ENCODE measurements at regions not wholly inside any gene's neighbourhood (a gene's known extent, or its start where the extent isn't known, plus 50 kb on each side); places are given as distances from the start of the nearest gene placed in this dataset.

- no peaks in the 10 kb centered on the region for H3K36me3 Mint-ChIP-seq (ENCODE audit: insufficient read depth, unreplicated experiment)
- H3K4me1 Mint-ChIP-seq (ENCODE audit: insufficient read depth, unreplicated experiment) = peaks cover 6% of the 10 kb centered on the region
- BruUV-seq (replicated peaks) = no TSS peak
- no peak for TF ChIP-seq CTCF (IDR thresholded peaks at IDR 0.05; ENCODE audit: unreplicated experiment)
- peak; percentile 7 for DNase-seq (ENCODE audit: unreplicated experiment)
- H3K27ac Mint-ChIP-seq (ENCODE audit: low read depth, unreplicated experiment) = no peak overlapping the region
- H3K9me3 Mint-ChIP-seq (ENCODE audit: unreplicated experiment) = no peaks in the 10 kb centered on the region
- no peaks in the 10 kb centered on the region for H3K27me3 Mint-ChIP-seq (ENCODE audit: insufficient read depth, unreplicated experiment)
- CTCF ChIA-PET = no interaction called here
- intact Hi-C loops (cut with micrococcal nuclease) = no loop called here
- POLR2A ChIA-PET = no interaction called here
- no peak overlapping the region for H3K4me3 Mint-ChIP-seq (ENCODE audit: unreplicated experiment)
These were observed 446.2 kb upstream of the RIOK2 start for GRCh38 chr5:97629276-97629675.

DNA sequence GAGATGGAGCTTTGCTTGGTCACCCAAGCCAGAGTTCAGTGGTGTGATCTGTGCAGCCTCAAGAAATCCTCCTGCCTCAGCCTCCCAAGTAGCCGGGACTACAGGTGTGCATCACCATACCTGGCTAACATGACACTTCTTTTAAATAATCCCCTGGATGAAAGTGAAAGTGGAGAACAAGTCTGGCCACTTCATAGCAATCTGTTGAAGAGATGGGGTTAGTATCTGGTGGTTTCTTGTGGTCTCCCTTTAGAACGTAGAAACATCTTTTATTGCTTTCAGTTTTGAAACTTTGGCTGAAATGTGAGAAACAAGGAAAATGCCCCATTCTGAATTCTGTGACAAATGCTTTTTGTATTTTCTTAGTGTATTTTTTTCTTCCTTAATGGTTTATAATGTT lies 452.5 kb upstream of the RIOK2 start:
- TF ChIP-seq CTCF (IDR thresholded peaks at IDR 0.05; ENCODE audit: unreplicated experiment) = no peak
- H3K4me3 Mint-ChIP-seq (ENCODE audit: unreplicated experiment) = no peak overlapping the region
- H3K27me3 Mint-ChIP-seq (ENCODE audit: insufficient read depth, unreplicated experiment) = no peaks in the 10 kb centered on the region
- no peaks in the 10 kb centered on the region for H3K9me3 Mint-ChIP-seq (ENCODE audit: unreplicated experiment)
- no TSS peak for BruUV-seq (replicated peaks)
- no peak overlapping the region for H3K27ac Mint-ChIP-seq (ENCODE audit: low read depth, unreplicated experiment)
- POLR2A ChIA-PET = no interaction called here
- H3K4me1 Mint-ChIP-seq (ENCODE audit: insufficient read depth, unreplicated experiment) = no peaks in the 10 kb centered on the region
- no peak for DNase-seq (ENCODE audit: unreplicated experiment)
- no peaks in the 10 kb centered on the region for H3K36me3 Mint-ChIP-seq (ENCODE audit: insufficient read depth, unreplicated experiment)
- intact Hi-C loops (cut with micrococcal nuclease) = no loop called here
- CTCF ChIA-PET = no interaction called here

GRCh38 chr5:97636766-97637165 lies 453.7 kb upstream of the RIOK2 start:
- Mint-ChIP-seq H3K36me3 (ENCODE audit: insufficient read depth, unreplicated experiment) (no peaks in the 10 kb centered on the region), H3K27ac (ENCODE audit: low read depth, unreplicated experiment) (no peak overlapping the region), H3K27me3 (ENCODE audit: insufficient read depth, unreplicated experiment) (no peaks in the 10 kb centered on the region), H3K9me3 (ENCODE audit: unreplicated experiment) (no peaks in the 10 kb centered on the region), H3K4me3 (ENCODE audit: unreplicated experiment) (no peak overlapping the region), H3K4me1 (ENCODE audit: insufficient read depth, unreplicated experiment) (no peaks in the 10 kb centered on the region)
- no peak for TF ChIP-seq CTCF (IDR thresholded peaks at IDR 0.05; ENCODE audit: unreplicated experiment)
- DNase-seq (ENCODE audit: unreplicated experiment) = no peak
- intact Hi-C loops (cut with micrococcal nuclease) = no loop called here
- ChIA-PET POLR2A (no interaction called here), CTCF (no interaction called here)
- no TSS peak for BruUV-seq (replicated peaks)

DNA sequence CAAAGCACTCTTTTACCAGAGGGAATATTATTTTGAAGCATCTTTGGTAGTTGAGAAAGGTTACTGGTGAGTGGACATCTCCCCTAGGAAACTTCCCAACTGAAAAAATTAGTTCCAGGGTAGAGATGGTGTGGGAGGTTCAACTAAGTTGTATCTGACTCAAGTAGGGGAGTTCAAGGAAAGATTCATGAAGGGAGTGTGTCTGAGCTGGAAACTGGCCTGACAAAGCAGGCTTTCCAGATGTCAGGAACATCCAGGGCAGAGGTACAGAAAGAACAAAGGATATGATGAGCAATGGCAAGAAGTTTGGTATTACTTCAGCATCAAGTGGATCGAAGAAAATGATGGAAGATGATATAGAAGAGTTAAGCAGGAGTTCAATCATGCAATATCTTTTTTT lies 458.0 kb upstream of the RIOK2 start:
- ChIA-PET POLR2A (no interaction called here), CTCF (interaction anchor here (0.6 to 0.7 kb wide), 3 partner anchors 16 to 888 kb away, joined by 3 to 5 read pairs (median 3); no protein-coding TSS in a partner anchor)
- no peak for TF ChIP-seq CTCF (IDR thresholded peaks at IDR 0.05; ENCODE audit: unreplicated experiment)
- no peaks in the 10 kb centered on the region for H3K9me3 Mint-ChIP-seq (ENCODE audit: unreplicated experiment)
- no peaks in the 10 kb centered on the region for H3K36me3 Mint-ChIP-seq (ENCODE audit: insufficient read depth, unreplicated experiment)
- no peaks in the 10 kb centered on the region for H3K4me1 Mint-ChIP-seq (ENCODE audit: insufficient read depth, unreplicated experiment)
- intact Hi-C loops (cut with micrococcal nuclease) = no loop called here
- DNase-seq (ENCODE audit: unreplicated experiment) = no peak
- H3K4me3 Mint-ChIP-seq (ENCODE audit: unreplicated experiment) = no peak overlapping the region
- no TSS peak for BruUV-seq (replicated peaks)
- H3K27me3 Mint-ChIP-seq (ENCODE audit: insufficient read depth, unreplicated experiment) = no peaks in the 10 kb centered on the region
- no peak overlapping the region for H3K27ac Mint-ChIP-seq (ENCODE audit: low read depth, unreplicated experiment)
